PC-9 (cell line): ENCODE measurements at regions not wholly inside any gene's neighbourhood (a gene's known extent, or its start where the extent isn't known, plus 50 kb on each side); places are given as distances from the start of the nearest gene placed in this dataset.

Experiments
- BruUV-seq: library from RNA; stranded (reverse); fragments of 400-500 nt; replicated peaks from 2 replicates; lab custom pipeline; 2021; lab: Mats Ljungman, UMichigan
- CTCF ChIA-PET: fragments of 300-600 bp; sonication (Branson Sonifier 250); formaldehyde crosslinking; loops from one replicate; lab custom pipeline; 2022; ENCODE audit warnings: antibody characterized with exemption; lab: Charles Lee
- POLR2A ChIA-PET: fragments of 300-600 bp; sonication (Branson Sonifier 250); formaldehyde crosslinking; loops from one replicate; lab custom pipeline; 2022; ENCODE audit warnings: antibody characterized with exemption; ENCODE audit not compliant: unreplicated experiment; lab: Charles Lee
- DNase-seq, 2 experiments: peaks; one replicate each; pipeline versions ENCODE4 v3.0.0 to v3.0.0-alpha.2; 2015 to 2022; ENCODE audit warnings: mixed read lengths in 1 of 2
- H2AFZ ChIP-seq: fragments of 200-600 bp; sonication (generic); 2 replicates; pipeline ENCODE4 v1.8.1; 2017; ENCODE audit warnings: antibody characterized with exemption
- H3F3A ChIP-seq: fragments of 200-600 bp; sonication (generic); 2 replicates; pipeline ENCODE4 v1.8.1; 2017; ENCODE audit warnings: antibody characterized with exemption, mild to moderate bottlenecking, low read depth; ENCODE audit not compliant: insufficient read depth
- H3K27ac ChIP-seq: fragments of 200-600 bp; sonication (generic); 2 replicates; pipeline ENCODE4 v1.6.1; 2016; ENCODE audit warnings: mixed run types
- H3K27me3 ChIP-seq: fragments of 200-600 bp; sonication (generic); 2 replicates; pipeline ENCODE4 v1.6.1; 2016; ENCODE audit warnings: low read depth, mixed run types; ENCODE audit not compliant: insufficient read depth
- H3K36me3 ChIP-seq: fragments of 200-600 bp; sonication (generic); 2 replicates; pipeline ENCODE4 v1.6.1; 2016; ENCODE audit warnings: low read depth, mixed run types
- H3K4me1 ChIP-seq: fragments of 200-600 bp; sonication (generic); replicated peaks from 2 replicates; pipeline ENCODE4 v1.6.1; 2016; ENCODE audit warnings: mixed run types; ENCODE audit not compliant: insufficient read depth
- H3K4me2 ChIP-seq: fragments of 200-600 bp; sonication (generic); 2 replicates; pipeline ENCODE4 v1.6.1; 2017; ENCODE audit warnings: mixed run types
- H3K4me3 ChIP-seq: fragments of 200-600 bp; sonication (generic); 2 replicates; pipeline ENCODE4 v1.6.1; 2016; ENCODE audit warnings: mixed run types
- H3K79me2 ChIP-seq: fragments of 200-600 bp; sonication (generic); 2 replicates; pipeline ENCODE4 v1.6.1; 2017; ENCODE audit warnings: low read depth, mixed run types
- H3K9me2 ChIP-seq: fragments of 200-600 bp; sonication (generic); 2 replicates; pipeline ENCODE4 v1.8.1; 2017; ENCODE audit warnings: mild to moderate bottlenecking; ENCODE audit not compliant: insufficient read depth
- H3K9me3 ChIP-seq: fragments of 200-600 bp; sonication (generic); 2 replicates; pipeline ENCODE4 v1.8.1; 2016; ENCODE audit warnings: low read depth; ENCODE audit not compliant: insufficient read depth
- H4K20me1 ChIP-seq: fragments of 200-600 bp; sonication (generic); 2 replicates; pipeline ENCODE4 v1.8.1; 2017; ENCODE audit not compliant: insufficient read depth
- CTCF ChIP-seq: fragments of 200-600 bp; sonication (generic); conservative IDR thresholded peaks from 2 replicates; pipeline ENCODE4 v1.6.1; 2017; ENCODE audit warnings: mixed run types, antibody characterized with exemption, mild to moderate bottlenecking, moderate library complexity
- EZH2 ChIP-seq: fragments of 200-600 bp; sonication (generic); IDR thresholded peaks from 2 replicates; pipeline ENCODE4 v1.8.0; 2017; ENCODE audit warnings: antibody characterized with exemption, low read depth
- intact Hi-C: fragments of 100-400 bp; cut with micrococcal nuclease; formaldehyde crosslinking; loops from one replicate; pipeline ENCODE4 v1.10.0; 2022; ENCODE audit not compliant: unreplicated experiment

GRCh38 chr2:235343869-235344268 lies 150.0 kb upstream of the AGAP1 start:
- TF ChIP-seq CTCF (no peak), EZH2 (no peak)
- Histone ChIP-seq H3K4me3 (no peak overlapping the region), H3K36me3 (no peaks in the 10 kb centered on the region), H3K9me2 (no peaks in the 10 kb centered on the region), H3K79me2 (no peaks in the 10 kb centered on the region), H2AFZ (no peak overlapping the region), H3K27me3 (no peaks in the 10 kb centered on the region), H3K4me2 (no peak overlapping the region), H3K9me3 (no peaks in the 10 kb centered on the region), H3F3A (peaks cover 19% of the 10 kb centered on the region), H3K27ac (no peak overlapping the region), H3K4me1 (peaks cover 10% of the 10 kb centered on the region), H4K20me1 (no peaks in the 10 kb centered on the region)
- POLR2A ChIA-PET = no interaction called here
- intact Hi-C loops = no loop called here
- CTCF ChIA-PET = no interaction called here
- no peak for DNase-seq
- no TSS peak for BruUV-seq

- Histone ChIP-seq H3K4me2 (no peak overlapping the region), H3K27ac (no peak overlapping the region), H3K4me3 (no peak overlapping the region), H3K4me1 (peaks cover 10% of the 10 kb centered on the region), H4K20me1 (no peaks in the 10 kb centered on the region), H3K9me3 (no peaks in the 10 kb centered on the region), H3K27me3 (no peaks in the 10 kb centered on the region), H3F3A (peaks cover 16% of the 10 kb centered on the region; the same call in 1 of the 2 replicates), H3K9me2 (no peaks in the 10 kb centered on the region), H3K36me3 (no peaks in the 10 kb centered on the region), H2AFZ (no peak overlapping the region), H3K79me2 (no peaks in the 10 kb centered on the region)
- no peak for TF ChIP-seq CTCF
- no peak for TF ChIP-seq EZH2
- intact Hi-C loops = no loop called here
- ChIA-PET CTCF (no interaction called here), POLR2A (no interaction called here)
- BruUV-seq = no TSS peak
- DNase-seq = no peak
Measured at GRCh38 chr2:235345745-235346144, 148.1 kb upstream of the AGAP1 start.

GRCh38 chr2:235347691-235348090 lies 146.2 kb upstream of the AGAP1 start:
- Histone ChIP-seq H3F3A (peaks cover 16% of the 10 kb centered on the region; the same call in 1 of the 2 replicates), H2AFZ (no peak overlapping the region), H3K4me1 (peaks cover 10% of the 10 kb centered on the region), H3K9me3 (no peaks in the 10 kb centered on the region), H3K36me3 (no peaks in the 10 kb centered on the region), H3K9me2 (no peaks in the 10 kb centered on the region), H4K20me1 (no peaks in the 10 kb centered on the region), H3K79me2 (no peaks in the 10 kb centered on the region), H3K4me2 (peak overlapping the region; percentile 7; the same call in 1 of the 2 replicates), H3K27me3 (no peaks in the 10 kb centered on the region), H3K27ac (no peak overlapping the region), H3K4me3 (no peak overlapping the region)
- intact Hi-C loops = no loop called here
- no TSS peak for BruUV-seq
- peak; percentile 40 to 65 for DNase-seq
- ChIA-PET CTCF (no interaction called here), POLR2A (interaction anchor here (0.6 kb wide), 2 partner anchors 11 to 29 kb away, joined by 3 to 4 read pairs; no protein-coding TSS in a partner anchor)
- TF ChIP-seq CTCF (no peak), EZH2 (no peak)
